Epithelial cell of esophagus (primary cell): ENCODE measurements at regions not wholly inside any gene's neighbourhood (a gene's known extent, or its start where the extent isn't known, plus 50 kb on each side); places are given as distances from the start of the nearest gene placed in this dataset.
A peak's percentile ranks its signal among the peaks of the same experiment; 100 is the strongest.

Experiments
- DNase-seq: peaks from one replicate; pipeline ENCODE4 v3.0.0; 2010; ENCODE audit warnings: low read depth
- H3K4me3 ChIP-seq: 2 replicates; pipeline ENCODE4 v1.5.1; 2011; ENCODE audit warnings: mild to moderate bottlenecking, low read length, control low read depth
- CTCF ChIP-seq: IDR thresholded peaks from 2 replicates; pipeline ENCODE4 v1.5.1; 2011; ENCODE audit warnings: low read depth, mild to moderate bottlenecking, low read length, control low read depth, inconsistent platforms; ENCODE audit not compliant: insufficient read depth; ENCODE audit errors: missing control alignments

- DNase-seq = no peak
- TF ChIP-seq CTCF = no peak
- no peak overlapping the region for H3K4me3 ChIP-seq
Measured at GRCh38 chr5:124972703-124973102, 226.3 kb upstream of the ZNF608 start.

- TF ChIP-seq CTCF = no peak
- H3K4me3 ChIP-seq = no peak overlapping the region
- DNase-seq = no peak
Measured at GRCh38 chr5:124973661-124974060, 227.2 kb upstream of the ZNF608 start.

GRCh38 chr5:124976086-124976485 lies 229.6 kb upstream of the ZNF608 start:
- no peak for DNase-seq
- H3K4me3 ChIP-seq = no peak overlapping the region
- no peak for TF ChIP-seq CTCF

GRCh38 chr5:124979251-124979650 lies 232.8 kb upstream of the ZNF608 start:
- peak; percentile 54 for DNase-seq
- H3K4me3 ChIP-seq = no peak overlapping the region
- no peak for TF ChIP-seq CTCF

- no peak overlapping the region for H3K4me3 ChIP-seq
- TF ChIP-seq CTCF = no peak
- DNase-seq = no peak
Measured at GRCh38 chr5:124980163-124980941, 233.9 kb upstream of the ZNF608 start.

GRCh38 chr5:124981901-124982300 lies 235.5 kb upstream of the ZNF608 start:
- H3K4me3 ChIP-seq = no peak overlapping the region
- no peak for TF ChIP-seq CTCF
- peak; percentile 37 for DNase-seq

- no peak for DNase-seq
- no peak for TF ChIP-seq CTCF
- no peak overlapping the region for H3K4me3 ChIP-seq
Measured at GRCh38 chr5:124986170-124986569, 239.7 kb upstream of the ZNF608 start.
